ENCODE measurements at regions not wholly inside any gene's neighbourhood (a gene's known extent, or its start where the extent isn't known, plus 50 kb on each side); places are given as distances from the start of the nearest gene placed in this dataset.
"Not testable (repeated sequence)": the region's sequence is repeated elsewhere in the genome, so short reads cannot be mapped to it uniquely, and the experiment has no call there.

DNA sequence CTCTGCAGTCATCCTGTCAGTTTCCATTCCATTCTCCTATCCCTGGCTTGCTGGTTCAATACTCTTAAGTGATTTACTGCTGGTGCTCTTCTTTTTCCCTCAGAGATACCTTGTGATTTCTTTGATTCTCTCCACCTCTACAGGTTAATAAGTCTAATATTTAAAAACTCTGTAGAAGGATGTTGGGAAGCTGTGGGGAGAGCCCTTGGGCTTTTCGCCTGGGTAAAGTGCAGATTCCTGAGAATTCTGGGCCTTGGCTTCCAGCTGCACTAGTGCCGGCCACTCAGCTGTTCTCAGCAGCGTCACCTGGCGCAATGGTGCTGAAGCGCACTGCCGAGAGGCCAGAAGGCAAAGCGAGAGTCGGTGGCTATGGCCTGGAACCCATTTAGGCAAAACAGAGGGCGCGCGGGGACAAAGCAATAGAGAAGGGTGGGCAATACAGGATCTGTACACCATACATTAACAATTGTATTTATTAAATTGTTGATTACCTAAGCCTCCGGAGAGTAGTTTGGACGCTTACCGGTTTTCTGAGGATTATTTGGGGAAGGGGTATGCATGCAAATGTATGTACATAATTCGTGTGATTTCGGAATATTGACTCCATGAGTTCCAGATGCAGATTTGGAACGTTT lies 130.3 kb downstream of the PPIAL4A start:
- not testable (repeated sequence) for H3K4me3 ChIP-seq (ENCODE audit: low read length); H3K9me2 ChIP-seq (replicated peaks; ENCODE audit: insufficient read depth, low read length); H3F3A ChIP-seq (ENCODE audit: insufficient read depth, low read length); H3K9ac ChIP-seq (ENCODE audit: low read length); H3K79me2 ChIP-seq (ENCODE audit: low read length); H2AFZ ChIP-seq (ENCODE audit: low read length); H3K27ac ChIP-seq (ENCODE audit: low read length); H3K36me3 ChIP-seq (replicated peaks; ENCODE audit: insufficient read depth, low read length); H4K20me1 ChIP-seq (ENCODE audit: insufficient read depth, low read length); H3K4me2 ChIP-seq (ENCODE audit: low read depth, low read length); DNase-seq; H3K27me3 ChIP-seq (replicated peaks; ENCODE audit: insufficient read depth, low read length); H3K9me3 ChIP-seq (replicated peaks; ENCODE audit: insufficient read depth, low read length); H3K4me1 ChIP-seq (ENCODE audit: low read length)

DNA sequence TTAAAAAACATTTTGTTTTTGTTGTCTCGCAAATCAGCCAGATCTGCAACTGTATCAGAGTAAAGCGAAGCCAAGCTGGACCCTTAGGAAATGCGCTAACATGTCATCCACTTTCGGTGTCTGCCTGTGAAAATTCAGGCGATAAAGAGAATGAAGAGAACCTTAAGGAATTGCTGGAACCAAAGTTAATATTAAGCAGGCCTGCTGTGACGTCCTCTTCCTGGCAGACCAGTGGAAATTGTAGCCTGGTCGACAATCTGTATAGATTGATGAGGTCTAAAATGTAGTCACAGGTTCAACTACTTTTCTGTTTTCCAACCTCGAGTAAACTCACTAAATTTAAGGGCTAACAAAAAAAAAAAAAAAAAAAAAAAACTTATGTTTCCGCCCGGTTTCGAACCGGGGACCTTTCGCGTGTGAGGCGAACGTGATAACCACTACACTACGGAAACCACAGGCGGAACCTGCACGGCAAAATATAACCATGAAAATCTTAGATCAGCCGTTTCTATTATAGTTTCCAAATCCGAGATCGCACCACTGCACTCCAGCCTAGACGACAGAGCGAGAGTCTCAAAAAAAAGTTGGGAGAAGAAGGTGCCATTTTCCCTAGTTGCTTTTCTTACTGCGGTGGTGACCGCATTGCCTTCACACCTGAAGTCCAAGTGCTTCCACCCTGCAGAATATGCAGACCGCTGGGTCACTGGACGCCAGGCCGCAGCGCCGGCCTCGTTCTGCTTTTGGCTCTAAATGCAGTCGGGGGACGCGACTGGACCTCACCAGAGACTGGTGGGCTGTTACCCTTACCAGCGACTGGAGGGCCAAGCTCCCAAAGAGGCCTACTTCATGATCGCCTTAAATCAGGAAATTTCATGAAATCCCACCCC lies 131.0 kb downstream of the PPIAL4A start:
- H4K20me1 ChIP-seq (ENCODE audit: insufficient read depth, low read length); H3K27me3 ChIP-seq (replicated peaks; ENCODE audit: insufficient read depth, low read length); H2AFZ ChIP-seq (ENCODE audit: low read length); H3K79me2 ChIP-seq (ENCODE audit: low read length); H3K36me3 ChIP-seq (replicated peaks; ENCODE audit: insufficient read depth, low read length); H3K27ac ChIP-seq (ENCODE audit: low read length); H3K9me3 ChIP-seq (replicated peaks; ENCODE audit: insufficient read depth, low read length); H3F3A ChIP-seq (ENCODE audit: insufficient read depth, low read length); H3K9ac ChIP-seq (ENCODE audit: low read length); H3K4me1 ChIP-seq (ENCODE audit: low read length); DNase-seq; H3K4me2 ChIP-seq (ENCODE audit: low read depth, low read length); H3K9me2 ChIP-seq (replicated peaks; ENCODE audit: insufficient read depth, low read length); H3K4me3 ChIP-seq (ENCODE audit: low read length): not testable (repeated sequence)

DNA sequence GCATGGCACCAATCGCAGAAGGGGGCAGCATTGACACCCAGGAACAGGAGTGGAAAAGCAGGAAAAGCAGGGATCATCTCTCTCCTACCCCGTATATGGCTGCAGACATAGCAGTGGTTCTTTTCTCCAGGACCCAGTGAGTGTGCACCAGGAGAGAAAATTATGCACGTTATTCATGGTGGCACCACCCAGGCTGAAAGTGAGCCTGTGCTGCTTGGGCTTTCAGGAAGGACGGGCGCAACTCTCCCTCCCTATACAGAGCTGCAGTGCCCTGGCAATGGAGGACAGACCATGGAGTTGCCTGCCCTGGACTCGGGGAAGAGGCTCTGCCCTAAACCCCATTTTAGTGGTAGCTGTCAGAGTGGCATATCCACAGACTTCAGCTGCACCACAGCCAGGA lies 132.1 kb downstream of the PPIAL4A start:
- H3K4me3 ChIP-seq (ENCODE audit: low read length); H3K9ac ChIP-seq (ENCODE audit: low read length); H3K4me2 ChIP-seq (ENCODE audit: low read depth, low read length); H2AFZ ChIP-seq (ENCODE audit: low read length); H3K27ac ChIP-seq (ENCODE audit: low read length); H3K27me3 ChIP-seq (replicated peaks; ENCODE audit: insufficient read depth, low read length); H4K20me1 ChIP-seq (ENCODE audit: insufficient read depth, low read length); H3K9me3 ChIP-seq (replicated peaks; ENCODE audit: insufficient read depth, low read length); H3K9me2 ChIP-seq (replicated peaks; ENCODE audit: insufficient read depth, low read length); H3K36me3 ChIP-seq (replicated peaks; ENCODE audit: insufficient read depth, low read length); H3F3A ChIP-seq (ENCODE audit: insufficient read depth, low read length); DNase-seq; H3K79me2 ChIP-seq (ENCODE audit: low read length); H3K4me1 ChIP-seq (ENCODE audit: low read length): not testable (repeated sequence)

DNA sequence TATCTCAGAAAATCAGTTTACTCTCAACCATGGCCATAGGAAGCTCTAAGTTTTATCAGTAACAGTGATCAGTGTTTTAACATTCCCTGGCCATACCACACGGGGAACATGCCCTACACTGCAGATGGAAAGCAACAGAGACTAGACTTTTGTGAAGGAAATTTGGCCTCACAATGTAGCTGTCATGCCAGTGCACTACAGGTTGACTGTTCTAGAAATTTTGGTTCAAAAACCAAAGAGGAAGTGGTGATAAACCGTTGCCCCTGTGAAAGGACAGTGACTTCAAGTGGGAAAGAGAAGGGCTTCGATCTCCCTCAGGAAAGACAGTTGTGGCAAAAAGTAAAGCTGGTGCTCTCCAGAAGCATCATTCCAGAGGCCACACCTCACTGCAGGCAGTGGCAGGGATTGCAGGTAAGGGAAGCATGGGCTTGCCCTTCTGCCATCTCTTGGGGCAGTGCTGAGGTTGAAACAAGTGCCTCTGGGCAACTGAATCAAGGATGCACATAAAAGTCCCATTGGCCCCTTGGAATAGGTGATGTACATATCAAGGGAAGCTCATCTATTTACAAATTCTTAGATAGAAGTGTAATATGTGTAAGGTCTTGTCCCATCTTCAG lies 143.4 kb downstream of the PPIAL4A start:
- not testable (repeated sequence) for H3K27ac ChIP-seq (ENCODE audit: low read length); DNase-seq; H2AFZ ChIP-seq (ENCODE audit: low read length); H3K4me3 ChIP-seq (ENCODE audit: low read length); H4K20me1 ChIP-seq (ENCODE audit: insufficient read depth, low read length); H3K4me1 ChIP-seq (ENCODE audit: low read length); H3K36me3 ChIP-seq (replicated peaks; ENCODE audit: insufficient read depth, low read length); H3K27me3 ChIP-seq (replicated peaks; ENCODE audit: insufficient read depth, low read length); H3F3A ChIP-seq (ENCODE audit: insufficient read depth, low read length); H3K4me2 ChIP-seq (ENCODE audit: low read depth, low read length); H3K9me2 ChIP-seq (replicated peaks; ENCODE audit: insufficient read depth, low read length); H3K79me2 ChIP-seq (ENCODE audit: low read length); H3K9me3 ChIP-seq (replicated peaks; ENCODE audit: insufficient read depth, low read length); H3K9ac ChIP-seq (ENCODE audit: low read length)

DNA sequence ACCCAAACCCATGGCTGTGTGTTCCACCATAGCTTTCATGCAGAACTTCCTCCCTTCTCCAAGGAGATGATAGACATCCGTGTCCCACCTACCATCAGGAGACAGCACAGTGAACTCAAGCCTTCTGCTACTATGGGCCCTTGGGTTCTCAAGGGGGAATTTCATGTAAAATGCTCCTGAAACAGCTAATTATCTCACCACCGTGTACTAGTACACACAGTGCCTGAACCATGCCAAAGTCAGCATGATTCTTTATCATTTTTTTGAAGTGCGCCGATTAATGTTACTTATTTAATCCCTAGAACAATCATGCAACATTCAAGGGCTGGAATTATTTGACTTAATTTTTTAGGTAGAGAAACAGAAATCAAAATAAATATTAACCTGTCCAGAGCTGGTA lies 147.2 kb downstream of the PPIAL4A start:
- H3K9me2 ChIP-seq (replicated peaks; ENCODE audit: insufficient read depth, low read length); H3F3A ChIP-seq (ENCODE audit: insufficient read depth, low read length); DNase-seq; H3K27me3 ChIP-seq (replicated peaks; ENCODE audit: insufficient read depth, low read length); H3K4me2 ChIP-seq (ENCODE audit: low read depth, low read length); H4K20me1 ChIP-seq (ENCODE audit: insufficient read depth, low read length); H3K4me1 ChIP-seq (ENCODE audit: low read length); H3K9ac ChIP-seq (ENCODE audit: low read length); H3K36me3 ChIP-seq (replicated peaks; ENCODE audit: insufficient read depth, low read length); H3K4me3 ChIP-seq (ENCODE audit: low read length); H2AFZ ChIP-seq (ENCODE audit: low read length); H3K9me3 ChIP-seq (replicated peaks; ENCODE audit: insufficient read depth, low read length); H3K27ac ChIP-seq (ENCODE audit: low read length); H3K79me2 ChIP-seq (ENCODE audit: low read length): not testable (repeated sequence)

DNA sequence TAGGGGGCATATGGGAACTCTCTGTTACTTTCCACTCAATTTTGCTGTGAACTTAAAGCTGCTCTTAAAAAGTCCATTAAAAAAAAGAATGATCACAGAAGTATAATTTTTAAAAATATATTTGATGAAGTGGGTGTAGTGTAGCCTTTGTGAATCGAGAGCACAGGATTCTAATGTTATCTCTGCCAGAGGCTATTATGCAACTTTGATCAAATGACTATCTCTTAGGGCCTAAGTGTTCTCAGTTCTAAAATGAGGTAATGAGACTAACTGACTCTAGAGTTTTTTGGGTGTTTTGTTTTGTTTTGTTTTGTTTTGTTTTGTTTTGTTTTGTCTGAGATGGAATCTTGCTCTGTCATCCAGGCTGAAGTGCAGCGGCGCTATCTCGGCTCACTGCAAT lies 143.2 kb downstream of the FAM72B start:
- not testable (repeated sequence) for H2AFZ ChIP-seq (ENCODE audit: low read length); H3K9me2 ChIP-seq (replicated peaks; ENCODE audit: insufficient read depth, low read length); H3K4me2 ChIP-seq (ENCODE audit: low read depth, low read length); H3F3A ChIP-seq (ENCODE audit: insufficient read depth, low read length); H3K36me3 ChIP-seq (replicated peaks; ENCODE audit: insufficient read depth, low read length); H3K4me1 ChIP-seq (ENCODE audit: low read length); H3K9ac ChIP-seq (ENCODE audit: low read length); H3K79me2 ChIP-seq (ENCODE audit: low read length); H3K27me3 ChIP-seq (replicated peaks; ENCODE audit: insufficient read depth, low read length); H3K9me3 ChIP-seq (replicated peaks; ENCODE audit: insufficient read depth, low read length); H3K4me3 ChIP-seq (ENCODE audit: low read length); H3K27ac ChIP-seq (ENCODE audit: low read length); H4K20me1 ChIP-seq (ENCODE audit: insufficient read depth, low read length); DNase-seq

DNA sequence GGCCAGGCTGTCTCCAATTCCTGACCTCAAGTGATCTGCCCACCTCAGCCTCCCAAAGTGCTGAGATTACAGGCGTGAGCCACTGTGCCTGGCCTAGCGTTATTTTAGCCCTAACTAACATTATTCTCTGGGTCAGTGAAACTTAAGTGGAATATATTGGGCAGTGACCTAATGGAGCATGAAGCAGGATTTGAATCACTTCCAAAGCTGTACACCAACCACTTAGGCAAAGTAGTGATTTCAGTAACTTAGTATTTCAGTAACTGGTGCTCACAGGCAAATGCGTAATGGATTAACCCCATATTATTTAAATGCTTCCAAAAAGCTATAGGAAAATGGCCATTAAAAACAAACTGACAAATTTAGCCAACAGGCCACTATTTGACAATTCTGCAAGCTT lies 142.6 kb downstream of the FAM72B start:
- DNase-seq: not testable (repeated sequence)

DNA sequence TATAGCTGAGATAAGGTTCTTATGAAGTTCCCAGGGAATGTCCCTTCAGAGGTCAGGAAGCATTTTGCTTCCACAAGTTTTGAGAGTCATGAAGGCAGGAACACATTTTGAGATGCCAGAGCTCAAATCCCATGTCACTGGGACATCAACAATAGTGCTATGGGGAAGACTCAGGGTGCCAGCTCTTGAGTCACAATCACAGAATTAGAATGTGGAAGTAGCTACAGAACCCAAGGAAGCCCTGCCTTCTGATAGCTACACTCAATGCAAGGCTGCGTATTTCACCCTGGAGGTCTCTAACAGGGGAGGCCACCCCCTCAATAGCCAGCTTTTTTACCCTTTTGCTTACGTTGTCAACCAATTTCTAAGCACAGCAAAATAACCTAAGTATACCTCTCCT lies 141.3 kb downstream of the FAM72B start:
- H3K27ac ChIP-seq (ENCODE audit: low read length); H3K36me3 ChIP-seq (replicated peaks; ENCODE audit: insufficient read depth, low read length); H3K27me3 ChIP-seq (replicated peaks; ENCODE audit: insufficient read depth, low read length); H3K4me2 ChIP-seq (ENCODE audit: low read depth, low read length); H4K20me1 ChIP-seq (ENCODE audit: insufficient read depth, low read length); H3K9me3 ChIP-seq (replicated peaks; ENCODE audit: insufficient read depth, low read length); H3K4me3 ChIP-seq (ENCODE audit: low read length); H3K4me1 ChIP-seq (ENCODE audit: low read length); H3K79me2 ChIP-seq (ENCODE audit: low read length); H3K9me2 ChIP-seq (replicated peaks; ENCODE audit: insufficient read depth, low read length); H3F3A ChIP-seq (ENCODE audit: insufficient read depth, low read length); H3K9ac ChIP-seq (ENCODE audit: low read length); DNase-seq; H2AFZ ChIP-seq (ENCODE audit: low read length): not testable (repeated sequence)

More for the DNA sequence above, 142.6 kb downstream of the FAM72B start:
- H3F3A ChIP-seq (ENCODE audit: insufficient read depth, low read length); H3K36me3 ChIP-seq (replicated peaks; ENCODE audit: insufficient read depth, low read length); H4K20me1 ChIP-seq (ENCODE audit: insufficient read depth, low read length); H3K27me3 ChIP-seq (replicated peaks; ENCODE audit: insufficient read depth, low read length); H3K4me1 ChIP-seq (ENCODE audit: low read length); H3K9me3 ChIP-seq (replicated peaks; ENCODE audit: insufficient read depth, low read length); H3K79me2 ChIP-seq (ENCODE audit: low read length); H3K9me2 ChIP-seq (replicated peaks; ENCODE audit: insufficient read depth, low read length); H3K9ac ChIP-seq (ENCODE audit: low read length); H3K4me2 ChIP-seq (ENCODE audit: low read depth, low read length); H2AFZ ChIP-seq (ENCODE audit: low read length); H3K27ac ChIP-seq (ENCODE audit: low read length); H3K4me3 ChIP-seq (ENCODE audit: low read length): not testable (repeated sequence)

Measured in MM.1S (cell line).